ENCODE measurements at regions not wholly inside any gene's neighbourhood (a gene's known extent, or its start where the extent isn't known, plus 50 kb on each side); places are given as distances from the start of the nearest gene placed in this dataset.

GRCh38 chr18:28406533-28406932 is 229.6 kb upstream of the CDH2 start:
- DNase-seq (ENCODE audit: low spot score) = no peak

GRCh38 chr18:28404694-28405093 is 227.8 kb upstream of the CDH2 start:
- DNase-seq (ENCODE audit: low spot score) = no peak

- DNase-seq (ENCODE audit: low spot score) = no peak
Measured at GRCh38 chr18:28399781-28400362, 222.9 kb upstream of the CDH2 start.

- no peak for DNase-seq (ENCODE audit: low spot score)
Measured at GRCh38 chr18:28398471-28398870, 221.5 kb upstream of the CDH2 start.

GRCh38 chr18:28390022-28390421 is 213.1 kb upstream of the CDH2 start:
- no peak for DNase-seq (ENCODE audit: low spot score)

GRCh38 chr18:28382215-28382879 is 205.4 kb upstream of the CDH2 start:
- DNase-seq (ENCODE audit: low spot score) = no peak

- DNase-seq (ENCODE audit: low spot score) = no peak
Measured at GRCh38 chr18:28372186-28372585, 195.3 kb upstream of the CDH2 start.

GRCh38 chr18:28366676-28367075 is 189.7 kb upstream of the CDH2 start:
- no peak for DNase-seq (ENCODE audit: low spot score)

- no peak for DNase-seq (ENCODE audit: low spot score)
Measured at GRCh38 chr18:28365411-28365831, 188.5 kb upstream of the CDH2 start.

- DNase-seq (ENCODE audit: low spot score) = no peak
Measured at GRCh38 chr18:28363124-28363523, 186.2 kb upstream of the CDH2 start.

GRCh38 chr18:28359176-28359575 is 182.2 kb upstream of the CDH2 start:
- DNase-seq (ENCODE audit: low spot score) = no peak

- no peak for DNase-seq (ENCODE audit: low spot score)
Measured at GRCh38 chr18:28357766-28358401, 181.0 kb upstream of the CDH2 start.

- no peak for DNase-seq (ENCODE audit: low spot score)
Measured at GRCh38 chr18:28350821-28351220, 173.9 kb upstream of the CDH2 start.

GRCh38 chr18:28342231-28342630 is 165.3 kb upstream of the CDH2 start:
- no peak for DNase-seq (ENCODE audit: low spot score)

GRCh38 chr18:28338316-28338715 is 161.4 kb upstream of the CDH2 start:
- no peak for DNase-seq (ENCODE audit: low spot score)

- DNase-seq (ENCODE audit: low spot score) = no peak
Measured at GRCh38 chr18:28334516-28334915, 157.6 kb upstream of the CDH2 start.

GRCh38 chr18:28332071-28332470 is 155.1 kb upstream of the CDH2 start:
- DNase-seq (ENCODE audit: low spot score) = no peak

GRCh38 chr18:28331551-28331950 is 154.6 kb upstream of the CDH2 start:
- DNase-seq (ENCODE audit: low spot score) = no peak

GRCh38 chr18:28313602-28314001 is 136.7 kb upstream of the CDH2 start:
- DNase-seq (ENCODE audit: low spot score) = no peak

- DNase-seq (ENCODE audit: low spot score) = no peak
Measured at GRCh38 chr18:28288784-28289183, 111.9 kb upstream of the CDH2 start.

GRCh38 chr18:28287146-28287545 is 110.2 kb upstream of the CDH2 start:
- no peak for DNase-seq (ENCODE audit: low spot score)

- DNase-seq (ENCODE audit: low spot score) = no peak
Measured at GRCh38 chr18:28284132-28284531, 107.2 kb upstream of the CDH2 start.

- DNase-seq (ENCODE audit: low spot score) = no peak
Measured at GRCh38 chr18:28281400-28281799, 104.5 kb upstream of the CDH2 start.

GRCh38 chr18:28269750-28270149 is 92.8 kb upstream of the CDH2 start:
- DNase-seq (ENCODE audit: low spot score) = no peak
